SK-N-SH treated with all-trans-retinoic acid at 6 μM for 48 hours (cell line): ENCODE measurements at regions not wholly inside any gene's neighbourhood (a gene's known extent, or its start where the extent isn't known, plus 50 kb on each side); places are given as distances from the start of the nearest gene placed in this dataset.

ENCODE experiments used
- ATAC-seq: fragments of 200-7000 bp; cut with Tn5 transposase; 3 replicates; pipeline ENCODE4 v1.9.1; 2020; ENCODE audit warnings: mild to moderate bottlenecking, moderate library complexity
- ARNTL ChIP-seq: fragments of 450-650 bp; formaldehyde crosslinking; IDR thresholded peaks from 2 replicates; pipeline ENCODE4 v1.5.0; 2020; ENCODE audit warnings: low read depth, mild to moderate bottlenecking, moderate library complexity, borderline replicate concordance
- BACH2 ChIP-seq: fragments of 250-450 bp; sonication (Bioruptor Pico); IDR thresholded peaks from 2 replicates; pipeline ENCODE4 v1.9.0; 2021; ENCODE audit warnings: mild to moderate bottlenecking, borderline replicate concordance
- ESRRG ChIP-seq: fragments of 250-450 bp; sonication (Bioruptor Pico); IDR thresholded peaks from 2 replicates; pipeline ENCODE4 v1.6.1; 2021; ENCODE audit warnings: mild to moderate bottlenecking
- GLIS3 ChIP-seq: fragments of 250-450 bp; sonication (Bioruptor Pico); IDR thresholded peaks from 2 replicates; pipeline ENCODE4 v1.5.0; 2020; ENCODE audit warnings: mild to moderate bottlenecking, moderate library complexity
- ISL1 ChIP-seq: fragments of 250-450 bp; sonication (Bioruptor Pico); IDR thresholded peaks from 2 replicates; pipeline ENCODE4 v2.1.2; 2022; ENCODE audit warnings: mild to moderate bottlenecking, moderate library complexity
- OSR1 ChIP-seq: fragments of 250-450 bp; sonication (Bioruptor Pico); IDR thresholded peaks from 2 replicates; pipeline ENCODE4 v1.8.0; 2022; ENCODE audit warnings: moderate library complexity, mild to moderate bottlenecking, inconsistent platforms
- PPARA ChIP-seq: fragments of 250-450 bp; sonication (Bioruptor Pico); IDR thresholded peaks from 2 replicates; pipeline ENCODE4 v1.5.0; 2020; ENCODE audit warnings: mild to moderate bottlenecking, borderline replicate concordance
- TCF4 ChIP-seq: fragments of 250-450 bp; sonication (Bioruptor Pico); IDR thresholded peaks from 2 replicates; pipeline ENCODE4 v1.8.0; 2021; ENCODE audit warnings: mild to moderate bottlenecking, moderate library complexity, borderline replicate concordance
- TOX ChIP-seq: fragments of 250-450 bp; sonication (Bioruptor Pico); IDR thresholded peaks from 2 replicates; pipeline ENCODE4 v1.8.0; 2021; ENCODE audit warnings: mild to moderate bottlenecking, moderate library complexity, borderline replicate concordance
- ZFP3 ChIP-seq: fragments of 250-450 bp; sonication (Bioruptor Pico); IDR thresholded peaks from 2 replicates; pipeline ENCODE4 v1.5.0; 2020; ENCODE audit warnings: mild to moderate bottlenecking, moderate library complexity
- ZFP30 ChIP-seq: fragments of 450-650 bp; formaldehyde crosslinking; IDR thresholded peaks from 2 replicates; pipeline ENCODE4 v1.5.0; 2022; ENCODE audit warnings: mild to moderate bottlenecking, moderate library complexity
- ZNF565 ChIP-seq: fragments of 450-650 bp; formaldehyde crosslinking; conservative IDR thresholded peaks from 2 replicates; pipeline ENCODE4 v1.5.0; 2020; ENCODE audit warnings: low read depth, mild to moderate bottlenecking, moderate library complexity
- ZNF8 ChIP-seq: fragments of 450-650 bp; formaldehyde crosslinking; IDR thresholded peaks from 2 replicates; pipeline ENCODE4 v1.5.0; 2020; ENCODE audit warnings: mild to moderate bottlenecking, moderate library complexity
- TF ChIP-seq, protein P1 (sequence below): fragments of 250-450 bp; sonication (Bioruptor Pico); IDR thresholded peaks from 2 replicates; pipeline ENCODE4 v1.8.0; 2020; ENCODE audit warnings: mild to moderate bottlenecking, moderate library complexity, borderline replicate concordance
- TF ChIP-seq, protein P2 (sequence below): fragments of 250-450 bp; sonication (Bioruptor Pico); IDR thresholded peaks from 2 replicates; pipeline ENCODE4 v1.5.0; 2020; ENCODE audit warnings: mild to moderate bottlenecking, moderate library complexity
- TF ChIP-seq, protein P3 (sequence below): fragments of 250-450 bp; sonication (Bioruptor Pico); IDR thresholded peaks from 2 replicates; pipeline ENCODE4 v1.5.1; 2020; ENCODE audit warnings: low read depth, mild to moderate bottlenecking, moderate library complexity
- TF ChIP-seq, protein P4 (sequence below): fragments of 250-450 bp; sonication (Bioruptor Pico); IDR thresholded peaks from 2 replicates; pipeline ENCODE4 v1.8.0; 2021; ENCODE audit warnings: low read depth, mild to moderate bottlenecking, moderate library complexity, borderline replicate concordance

DNA sequence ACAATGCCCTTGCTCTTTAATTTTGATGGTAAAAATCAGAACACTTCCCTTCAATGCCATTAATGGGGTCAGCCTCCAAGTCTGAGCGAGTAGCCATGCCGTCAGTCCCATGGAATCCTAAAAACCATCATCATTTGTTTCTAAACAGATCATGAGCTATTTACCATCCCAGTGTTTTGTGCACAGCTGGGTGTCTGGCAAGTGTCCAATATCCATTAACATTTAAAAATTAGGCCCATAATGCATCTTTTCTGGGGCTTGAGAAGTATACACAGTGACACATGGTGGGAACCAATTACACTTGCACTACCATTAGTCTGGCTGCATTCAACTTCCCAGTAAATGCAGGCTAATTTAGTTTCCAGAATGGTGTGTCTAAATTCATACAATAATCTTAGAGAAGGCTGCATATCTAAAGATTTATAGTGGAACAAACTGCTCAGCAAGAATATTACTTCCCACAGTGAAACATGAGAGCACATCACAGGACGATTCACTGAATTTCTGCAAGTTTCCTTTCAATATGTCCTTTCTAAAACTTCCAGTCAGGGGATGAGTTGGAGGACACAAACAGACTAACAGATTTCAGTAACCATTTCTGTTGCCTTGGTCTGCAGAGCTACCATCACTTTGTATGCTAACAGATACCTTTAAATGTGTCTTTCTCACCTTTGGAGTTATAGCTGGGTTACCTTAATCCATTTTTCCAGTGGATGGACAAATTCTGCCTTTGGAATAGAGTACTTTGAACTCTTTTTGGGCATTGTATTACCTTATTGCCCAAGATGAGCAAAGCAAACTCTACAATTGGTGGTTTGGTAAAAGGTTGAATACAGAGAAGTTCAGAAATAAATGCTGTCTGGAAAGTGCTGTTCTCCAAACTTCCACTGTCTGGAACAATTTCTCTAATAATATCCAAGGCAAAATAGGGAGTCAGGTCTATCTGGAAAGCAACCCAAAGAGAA is 258.0 kb downstream of the PTBP2 start:
- TF ChIP-seq TOX (no peak), ISL1 (CRISPR knock-in tag) (peak; percentile 48)
- peak; percentile 31; the same call in 2 of the 3 replicates for ATAC-seq

DNA sequence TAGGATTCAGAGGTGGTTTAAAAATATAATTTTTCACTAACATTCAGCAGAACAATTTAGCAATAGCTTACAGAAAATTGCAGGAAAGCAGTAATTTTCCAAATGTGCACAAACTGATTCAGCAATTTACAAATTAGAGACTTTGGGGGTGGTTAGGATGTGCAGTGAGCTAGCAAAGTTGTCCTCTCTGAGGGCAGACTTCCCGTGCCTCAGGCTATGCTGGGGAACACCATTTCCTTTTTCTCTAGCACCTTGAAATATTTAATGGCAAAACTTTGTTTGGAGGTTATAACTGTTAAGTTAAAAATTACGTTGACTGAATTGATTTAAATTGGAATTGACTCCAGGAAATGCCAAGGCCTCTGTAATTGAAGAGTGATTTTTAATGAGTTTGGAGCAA is 258.9 kb downstream of the PTBP2 start:
- TF ChIP-seq BACH2 (CRISPR knock-in tag): no peak
- TF ChIP-seq, protein P1, sequence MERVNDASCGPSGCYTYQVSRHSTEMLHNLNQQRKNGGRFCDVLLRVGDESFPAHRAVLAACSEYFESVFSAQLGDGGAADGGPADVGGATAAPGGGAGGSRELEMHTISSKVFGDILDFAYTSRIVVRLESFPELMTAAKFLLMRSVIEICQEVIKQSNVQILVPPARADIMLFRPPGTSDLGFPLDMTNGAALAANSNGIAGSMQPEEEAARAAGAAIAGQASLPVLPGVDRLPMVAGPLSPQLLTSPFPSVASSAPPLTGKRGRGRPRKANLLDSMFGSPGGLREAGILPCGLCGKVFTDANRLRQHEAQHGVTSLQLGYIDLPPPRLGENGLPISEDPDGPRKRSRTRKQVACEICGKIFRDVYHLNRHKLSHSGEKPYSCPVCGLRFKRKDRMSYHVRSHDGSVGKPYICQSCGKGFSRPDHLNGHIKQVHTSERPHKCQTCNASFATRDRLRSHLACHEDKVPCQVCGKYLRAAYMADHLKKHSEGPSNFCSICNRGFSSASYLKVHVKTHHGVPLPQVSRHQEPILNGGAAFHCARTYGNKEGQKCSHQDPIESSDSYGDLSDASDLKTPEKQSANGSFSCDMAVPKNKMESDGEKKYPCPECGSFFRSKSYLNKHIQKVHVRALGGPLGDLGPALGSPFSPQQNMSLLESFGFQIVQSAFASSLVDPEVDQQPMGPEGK (CRISPR knock-in tag): no peak
- TF ChIP-seq TCF4: no peak
- ATAC-seq: no peak

DNA sequence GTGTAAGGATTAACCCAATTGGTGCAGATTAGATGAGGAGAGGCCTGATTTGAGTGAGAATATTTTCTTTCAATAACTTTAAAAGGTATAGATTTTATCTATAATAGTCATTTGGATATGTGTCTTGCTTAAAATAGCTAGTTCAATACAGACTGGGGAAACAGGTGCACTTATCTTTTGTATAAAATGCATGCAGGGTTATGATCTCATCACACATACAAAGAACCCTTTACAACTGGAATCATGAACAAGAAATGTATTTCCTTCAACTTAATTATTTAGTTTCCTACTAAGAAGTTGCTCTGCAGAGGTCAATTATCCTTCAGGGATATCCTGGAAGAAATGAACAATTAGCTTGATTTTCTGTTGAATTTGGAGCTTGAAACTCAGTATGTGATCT is 259.6 kb downstream of the PTBP2 start:
- ATAC-seq: no peak

DNA sequence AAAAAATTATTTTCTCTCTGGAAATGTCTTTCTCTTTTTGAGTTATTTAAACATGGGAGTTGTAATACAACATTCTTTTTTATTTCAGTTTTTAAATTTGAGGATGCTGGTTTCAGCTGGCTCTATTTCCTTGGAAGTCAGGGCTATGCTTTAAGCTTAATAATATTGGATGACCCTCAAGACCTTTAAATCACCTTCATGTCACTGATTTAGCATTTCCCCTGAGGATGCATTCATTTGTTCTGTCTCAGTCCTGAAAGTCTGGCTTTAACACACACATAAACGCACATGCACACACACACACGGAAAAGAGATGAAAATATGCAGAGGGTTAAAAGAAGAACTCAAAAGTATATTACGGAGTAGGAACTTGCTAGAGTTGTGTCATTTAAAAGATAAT is 260.5 kb downstream of the PTBP2 start:
- no peak for TF ChIP-seq GLIS3 (CRISPR knock-in tag)
- TF ChIP-seq, protein P2, sequence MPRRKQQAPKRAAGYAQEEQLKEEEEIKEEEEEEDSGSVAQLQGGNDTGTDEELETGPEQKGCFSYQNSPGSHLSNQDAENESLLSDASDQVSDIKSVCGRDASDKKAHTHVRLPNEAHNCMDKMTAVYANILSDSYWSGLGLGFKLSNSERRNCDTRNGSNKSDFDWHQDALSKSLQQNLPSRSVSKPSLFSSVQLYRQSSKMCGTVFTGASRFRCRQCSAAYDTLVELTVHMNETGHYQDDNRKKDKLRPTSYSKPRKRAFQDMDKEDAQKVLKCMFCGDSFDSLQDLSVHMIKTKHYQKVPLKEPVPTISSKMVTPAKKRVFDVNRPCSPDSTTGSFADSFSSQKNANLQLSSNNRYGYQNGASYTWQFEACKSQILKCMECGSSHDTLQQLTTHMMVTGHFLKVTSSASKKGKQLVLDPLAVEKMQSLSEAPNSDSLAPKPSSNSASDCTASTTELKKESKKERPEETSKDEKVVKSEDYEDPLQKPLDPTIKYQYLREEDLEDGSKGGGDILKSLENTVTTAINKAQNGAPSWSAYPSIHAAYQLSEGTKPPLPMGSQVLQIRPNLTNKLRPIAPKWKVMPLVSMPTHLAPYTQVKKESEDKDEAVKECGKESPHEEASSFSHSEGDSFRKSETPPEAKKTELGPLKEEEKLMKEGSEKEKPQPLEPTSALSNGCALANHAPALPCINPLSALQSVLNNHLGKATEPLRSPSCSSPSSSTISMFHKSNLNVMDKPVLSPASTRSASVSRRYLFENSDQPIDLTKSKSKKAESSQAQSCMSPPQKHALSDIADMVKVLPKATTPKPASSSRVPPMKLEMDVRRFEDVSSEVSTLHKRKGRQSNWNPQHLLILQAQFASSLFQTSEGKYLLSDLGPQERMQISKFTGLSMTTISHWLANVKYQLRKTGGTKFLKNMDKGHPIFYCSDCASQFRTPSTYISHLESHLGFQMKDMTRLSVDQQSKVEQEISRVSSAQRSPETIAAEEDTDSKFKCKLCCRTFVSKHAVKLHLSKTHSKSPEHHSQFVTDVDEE: no peak
- TF ChIP-seq, protein P3, sequence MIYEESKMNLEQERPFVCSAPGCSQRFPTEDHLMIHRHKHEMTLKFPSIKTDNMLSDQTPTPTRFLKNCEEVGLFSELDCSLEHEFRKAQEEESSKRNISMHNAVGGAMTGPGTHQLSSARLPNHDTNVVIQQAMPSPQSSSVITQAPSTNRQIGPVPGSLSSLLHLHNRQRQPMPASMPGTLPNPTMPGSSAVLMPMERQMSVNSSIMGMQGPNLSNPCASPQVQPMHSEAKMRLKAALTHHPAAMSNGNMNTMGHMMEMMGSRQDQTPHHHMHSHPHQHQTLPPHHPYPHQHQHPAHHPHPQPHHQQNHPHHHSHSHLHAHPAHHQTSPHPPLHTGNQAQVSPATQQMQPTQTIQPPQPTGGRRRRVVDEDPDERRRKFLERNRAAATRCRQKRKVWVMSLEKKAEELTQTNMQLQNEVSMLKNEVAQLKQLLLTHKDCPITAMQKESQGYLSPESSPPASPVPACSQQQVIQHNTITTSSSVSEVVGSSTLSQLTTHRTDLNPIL (CRISPR knock-in tag): no peak
- no peak for TF ChIP-seq PPARA (CRISPR knock-in tag)
- TF ChIP-seq TCF4: no peak
- TF ChIP-seq ESRRG: no peak
- no peak for TF ChIP-seq TOX
- TF ChIP-seq ZFP30 (CRISPR knock-in tag): no peak
- TF ChIP-seq, protein P1 (CRISPR knock-in tag): no peak
- TF ChIP-seq, protein P4, sequence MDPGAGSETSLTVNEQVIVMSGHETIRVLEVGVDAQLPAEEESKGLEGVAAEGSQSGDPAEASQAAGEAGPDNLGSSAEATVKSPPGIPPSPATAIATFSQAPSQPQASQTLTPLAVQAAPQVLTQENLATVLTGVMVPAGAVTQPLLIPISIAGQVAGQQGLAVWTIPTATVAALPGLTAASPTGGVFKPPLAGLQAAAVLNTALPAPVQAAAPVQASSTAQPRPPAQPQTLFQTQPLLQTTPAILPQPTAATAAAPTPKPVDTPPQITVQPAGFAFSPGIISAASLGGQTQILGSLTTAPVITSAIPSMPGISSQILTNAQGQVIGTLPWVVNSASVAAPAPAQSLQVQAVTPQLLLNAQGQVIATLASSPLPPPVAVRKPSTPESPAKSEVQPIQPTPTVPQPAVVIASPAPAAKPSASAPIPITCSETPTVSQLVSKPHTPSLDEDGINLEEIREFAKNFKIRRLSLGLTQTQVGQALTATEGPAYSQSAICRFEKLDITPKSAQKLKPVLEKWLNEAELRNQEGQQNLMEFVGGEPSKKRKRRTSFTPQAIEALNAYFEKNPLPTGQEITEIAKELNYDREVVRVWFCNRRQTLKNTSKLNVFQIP: no peak
- no peak for TF ChIP-seq ARNTL (CRISPR knock-in tag)
- TF ChIP-seq BACH2 (CRISPR knock-in tag): no peak
- TF ChIP-seq ZFP3 (CRISPR knock-in tag): no peak
- TF ChIP-seq, all 23 proteins: peak for 0
- no peak for ATAC-seq

More for the DNA sequence above, 259.6 kb downstream of the PTBP2 start:
- TF ChIP-seq OSR1 (CRISPR knock-in tag) (no peak), ARNTL (CRISPR knock-in tag) (no peak), ZNF8 (CRISPR knock-in tag) (no peak), BACH2 (CRISPR knock-in tag) (no peak), ZNF565 (CRISPR knock-in tag) (no peak)
- TF ChIP-seq, protein P3 (CRISPR knock-in tag): no peak
